GM12872 (cell line): ENCODE measurements at regions not wholly inside any gene's neighbourhood (a gene's known extent, or its start where the extent isn't known, plus 50 kb on each side); places are given as distances from the start of the nearest gene placed in this dataset.

Source experiments
- TF ChIP-seq, protein P1 (sequence below): IDR thresholded peaks from 3 replicates; pipeline ENCODE4 v1.5.1; 2011; ENCODE audit warnings: low read depth, mild to moderate bottlenecking, low read length, moderate library complexity; ENCODE audit not compliant: insufficient read depth

DNA sequence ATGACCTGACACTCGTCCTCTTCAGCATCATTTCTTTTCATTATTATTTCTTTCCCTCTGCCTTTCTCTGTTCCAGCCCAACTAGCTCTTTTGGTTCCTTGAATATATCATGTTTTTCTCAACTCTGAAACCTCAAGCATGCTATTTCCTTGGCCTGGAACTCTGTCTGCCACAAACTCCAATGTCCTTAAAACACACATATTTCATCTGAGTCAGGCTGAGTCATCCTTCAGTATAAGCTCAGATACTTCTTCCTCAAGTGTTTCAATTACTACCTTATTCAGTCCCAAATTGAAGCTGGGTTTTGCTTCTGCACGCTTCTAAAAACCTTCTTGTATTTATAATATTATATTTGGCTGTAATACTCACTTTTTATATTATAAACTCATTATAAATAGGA is 424.2 kb downstream of the PDGFC start:
- TF ChIP-seq, protein P1, sequence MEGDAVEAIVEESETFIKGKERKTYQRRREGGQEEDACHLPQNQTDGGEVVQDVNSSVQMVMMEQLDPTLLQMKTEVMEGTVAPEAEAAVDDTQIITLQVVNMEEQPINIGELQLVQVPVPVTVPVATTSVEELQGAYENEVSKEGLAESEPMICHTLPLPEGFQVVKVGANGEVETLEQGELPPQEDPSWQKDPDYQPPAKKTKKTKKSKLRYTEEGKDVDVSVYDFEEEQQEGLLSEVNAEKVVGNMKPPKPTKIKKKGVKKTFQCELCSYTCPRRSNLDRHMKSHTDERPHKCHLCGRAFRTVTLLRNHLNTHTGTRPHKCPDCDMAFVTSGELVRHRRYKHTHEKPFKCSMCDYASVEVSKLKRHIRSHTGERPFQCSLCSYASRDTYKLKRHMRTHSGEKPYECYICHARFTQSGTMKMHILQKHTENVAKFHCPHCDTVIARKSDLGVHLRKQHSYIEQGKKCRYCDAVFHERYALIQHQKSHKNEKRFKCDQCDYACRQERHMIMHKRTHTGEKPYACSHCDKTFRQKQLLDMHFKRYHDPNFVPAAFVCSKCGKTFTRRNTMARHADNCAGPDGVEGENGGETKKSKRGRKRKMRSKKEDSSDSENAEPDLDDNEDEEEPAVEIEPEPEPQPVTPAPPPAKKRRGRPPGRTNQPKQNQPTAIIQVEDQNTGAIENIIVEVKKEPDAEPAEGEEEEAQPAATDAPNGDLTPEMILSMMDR = no peak

DNA sequence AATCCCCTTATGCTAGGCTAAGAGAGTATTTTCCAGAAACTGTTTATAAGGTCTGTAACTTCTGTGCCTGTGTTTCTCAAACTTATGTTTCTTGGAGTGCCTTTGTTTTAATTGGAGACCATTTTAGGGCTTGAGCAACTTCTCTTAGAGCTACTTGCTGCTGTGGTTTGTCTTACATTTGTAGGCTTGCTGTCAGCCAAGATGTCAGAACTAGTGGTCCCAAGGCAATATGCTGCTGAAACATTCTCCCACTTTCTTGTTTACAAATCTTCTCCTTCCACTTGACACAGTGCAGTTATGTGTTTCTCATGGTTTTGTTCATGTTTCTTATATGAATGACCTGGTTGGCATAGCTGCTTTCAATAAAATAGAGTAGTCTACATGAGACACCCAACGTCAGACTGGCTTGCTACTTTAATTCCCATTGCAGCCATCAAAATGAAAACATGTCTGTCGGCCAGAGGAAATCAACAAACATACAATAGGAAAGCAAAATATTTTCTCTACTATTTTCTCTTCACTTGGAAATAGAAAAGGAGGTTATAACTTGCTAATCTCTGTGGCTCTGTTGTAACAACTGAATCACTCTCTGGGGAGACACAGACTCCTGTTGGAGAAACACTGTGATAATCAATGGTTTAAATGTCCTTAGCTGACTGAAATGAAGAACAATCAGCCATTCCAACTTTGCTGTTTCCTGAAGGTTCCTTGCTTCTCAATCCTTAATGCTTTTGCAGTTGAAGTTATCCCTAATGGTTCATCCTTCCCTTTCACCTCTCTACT is 426.4 kb downstream of the PDGFC start:
- TF ChIP-seq, protein P1 = no peak

DNA sequence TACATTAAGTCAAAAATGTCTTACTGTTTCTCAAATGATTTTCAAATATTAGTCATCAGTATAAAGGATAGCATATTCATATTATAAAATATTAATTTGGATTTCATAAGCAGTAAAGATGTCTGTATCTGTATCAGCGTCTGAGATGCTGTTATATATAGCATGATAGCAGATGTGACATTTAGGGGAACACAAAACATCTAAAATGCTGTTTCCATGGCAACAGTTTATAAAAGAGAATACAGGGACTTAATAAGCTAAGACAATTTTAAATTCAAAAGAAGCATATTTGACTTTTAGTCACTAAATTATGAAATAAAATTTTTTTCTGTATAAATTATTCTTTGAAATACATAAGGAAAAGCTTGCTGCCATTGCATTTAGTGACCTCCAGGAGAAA is 432.2 kb downstream of the PDGFC start:
- TF ChIP-seq, protein P1 = no peak

DNA sequence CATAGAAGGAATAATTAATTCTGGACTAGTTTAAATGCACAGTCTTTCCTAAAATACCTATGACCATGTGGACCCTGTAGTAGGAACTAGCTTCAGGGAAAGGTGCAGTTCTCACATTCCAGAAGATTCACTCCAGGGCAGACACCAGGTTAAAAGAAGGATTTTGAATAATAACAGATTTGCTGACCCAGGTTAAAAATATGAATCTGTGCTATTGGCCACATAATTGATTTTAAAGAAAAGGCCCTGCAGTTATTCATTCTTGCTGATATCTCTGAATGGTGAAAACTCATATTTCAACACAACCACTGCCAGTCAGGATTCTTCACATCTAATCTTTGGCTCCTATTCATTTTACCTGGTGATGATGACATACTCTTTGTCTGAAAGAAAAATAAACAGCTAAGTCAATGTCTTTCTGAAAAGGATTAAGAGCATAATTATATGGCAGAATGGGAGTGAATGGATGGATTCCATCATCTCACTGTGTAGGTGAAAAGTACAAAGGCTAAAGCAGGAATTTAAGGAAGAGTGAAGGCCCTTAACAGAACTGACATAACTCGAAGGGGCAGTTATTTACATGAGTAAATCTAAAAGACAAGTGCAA is 432.8 kb downstream of the PDGFC start:
- TF ChIP-seq, protein P1 = no peak

DNA sequence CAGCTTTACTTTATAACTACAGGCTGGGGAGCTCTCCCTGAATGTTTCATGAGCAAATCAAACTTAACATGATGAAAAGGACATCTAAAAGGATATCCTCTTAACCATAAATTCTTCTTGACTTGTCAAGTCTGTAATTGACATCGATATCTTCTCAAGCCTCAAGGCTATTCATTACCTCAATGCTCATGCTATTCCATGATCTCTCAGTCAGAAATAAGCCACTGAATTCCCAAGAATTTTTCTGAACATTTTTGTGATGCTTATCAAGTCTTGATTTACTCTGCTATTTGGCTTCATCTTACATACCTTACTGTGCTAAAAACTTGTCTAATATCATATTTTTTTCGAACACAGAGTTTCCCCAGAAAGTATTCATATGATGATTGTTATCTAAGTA is 433.4 kb downstream of the PDGFC start:
- TF ChIP-seq, protein P1 = no peak

DNA sequence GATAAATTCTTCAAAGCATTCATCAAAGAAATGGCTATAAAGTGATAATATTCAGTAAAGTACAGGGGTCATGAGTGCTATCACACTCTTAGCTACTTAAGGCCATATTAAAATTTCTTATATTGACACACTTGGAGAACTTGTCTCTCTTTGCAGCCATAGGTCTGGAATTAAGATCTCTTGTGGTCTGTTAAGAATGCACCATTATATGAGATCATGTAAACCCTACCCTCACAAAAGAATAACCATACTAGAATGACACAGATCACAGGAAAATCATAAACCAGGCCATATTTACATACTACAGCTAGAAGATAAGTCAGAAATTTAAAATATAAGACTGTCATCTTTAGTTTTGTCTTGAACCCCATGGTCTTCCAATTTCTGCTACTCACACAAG is 434.3 kb downstream of the PDGFC start:
- TF ChIP-seq, protein P1 = no peak

DNA sequence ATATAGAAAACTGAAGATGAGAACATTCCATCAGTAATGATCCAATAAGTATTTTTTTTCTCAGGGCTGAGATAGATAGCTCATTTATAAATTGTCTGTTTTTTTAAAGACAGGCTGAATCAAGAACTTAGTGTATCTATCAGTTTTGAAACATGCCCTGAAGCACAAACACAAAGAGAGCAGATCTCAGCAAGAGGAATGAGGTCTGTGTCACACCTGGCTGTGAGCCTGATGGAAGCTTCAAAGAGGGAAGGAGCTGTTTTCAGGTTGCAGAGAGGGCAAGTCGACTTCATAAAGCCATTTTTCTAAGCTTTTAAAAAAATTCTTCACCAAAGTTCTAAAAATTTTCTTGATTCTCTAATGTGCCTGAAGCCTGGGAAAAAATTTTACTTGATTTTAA is 434.9 kb downstream of the PDGFC start:
- TF ChIP-seq, protein P1 = no peak
